Neural progenitor cell (in vitro differentiated cells): ENCODE measurements at regions not wholly inside any gene's neighbourhood (a gene's known extent, or its start where the extent isn't known, plus 50 kb on each side); places are given as distances from the start of the nearest gene placed in this dataset.
A peak's percentile ranks its signal among the peaks of the same experiment; 100 is the strongest.

ENCODE experiments used
- DNase-seq: peaks from one replicate; pipeline ENCODE4 v3.0.0-alpha.2; 2016; ENCODE audit warnings: low spot score
- H2AFZ ChIP-seq: fragments of 200-600 bp; sonication (generic); replicated peaks from 2 replicates; pipeline ENCODE4 v1.6.1; 2016; ENCODE audit warnings: antibody characterized with exemption
- H3F3A ChIP-seq: fragments of 200-600 bp; sonication (generic); 2 replicates; pipeline ENCODE4 v1.6.1; 2016; ENCODE audit warnings: antibody characterized with exemption, low read depth
- H3K27ac ChIP-seq: fragments of 200-600 bp; sonication (generic); 2 replicates; pipeline ENCODE4 v1.5.1; 2016; ENCODE audit warnings: mild to moderate bottlenecking
- H3K27me3 ChIP-seq: fragments of 200-600 bp; sonication (generic); 2 replicates; pipeline ENCODE4 v1.6.1; 2016; ENCODE audit warnings: mild to moderate bottlenecking, moderate library complexity
- H3K36me3 ChIP-seq: fragments of 200-600 bp; sonication (generic); 2 replicates; pipeline ENCODE4 v1.5.1; 2016
- H3K4me1 ChIP-seq: fragments of 200-600 bp; sonication (generic); 2 replicates; pipeline ENCODE4 v1.6.1; 2016; ENCODE audit warnings: mixed run types
- H3K4me2 ChIP-seq: fragments of 200-600 bp; sonication (generic); 2 replicates; pipeline ENCODE4 v1.6.1; 2016
- H3K4me3 ChIP-seq: fragments of 200-600 bp; sonication (generic); 2 replicates; pipeline ENCODE4 v1.5.1; 2016
- H3K79me2 ChIP-seq: fragments of 200-600 bp; sonication (generic); 2 replicates; pipeline ENCODE4 v1.6.1; 2016; ENCODE audit warnings: low read depth
- H3K9ac ChIP-seq: fragments of 200-600 bp; sonication (generic); 2 replicates; pipeline ENCODE4 v1.6.1; 2016
- H3K9me3 ChIP-seq: fragments of 200-600 bp; sonication (generic); 2 replicates; pipeline ENCODE4 v1.5.1; 2016; ENCODE audit warnings: low read depth
- H4K20me1 ChIP-seq: fragments of 200-600 bp; sonication (generic); 2 replicates; pipeline ENCODE4 v1.6.1; 2016; ENCODE audit warnings: low read depth
- H3K27ac Mint-ChIP-seq: 3 replicates; pipeline ENCODE4 v1.8.0; 2021; ENCODE audit warnings: mixed read lengths
- H3K27me3 Mint-ChIP-seq: 2 replicates; pipeline ENCODE4 v1.8.0; 2022; ENCODE audit warnings: low read depth, mild to moderate bottlenecking, inconsistent platforms, moderate library complexity, mixed read lengths; ENCODE audit not compliant: insufficient read depth
- H3K36me3 Mint-ChIP-seq: 3 replicates; pipeline ENCODE4 v1.8.0; 2021; ENCODE audit warnings: mixed read lengths
- H3K4me1 Mint-ChIP-seq: 3 replicates; pipeline ENCODE4 v1.8.0; 2021; ENCODE audit warnings: mixed read lengths
- H3K4me3 Mint-ChIP-seq: 3 replicates; pipeline ENCODE4 v1.8.0; 2021; ENCODE audit warnings: mild to moderate bottlenecking, moderate library complexity, mixed read lengths
- H3K9me3 Mint-ChIP-seq: 3 replicates; pipeline ENCODE4 v1.8.0; 2020; ENCODE audit warnings: mixed read lengths
- EZH2 ChIP-seq: fragments of 200-600 bp; sonication (generic); IDR thresholded peaks from 2 replicates; pipeline ENCODE4 v1.6.1; 2017; ENCODE audit warnings: antibody characterized with exemption, mild to moderate bottlenecking, moderate library complexity
- EZH2phosphoT487 ChIP-seq: fragments of 200-600 bp; sonication (generic); IDR thresholded peaks from 2 replicates; pipeline ENCODE4 v1.6.1; 2017; ENCODE audit warnings: antibody characterized with exemption
- TF ChIP-seq, protein P1 (sequence below): fragments of 200-600 bp; sonication (generic); IDR thresholded peaks from 2 replicates; pipeline ENCODE4 v1.5.1; 2017; ENCODE audit warnings: antibody characterized with exemption, mild to moderate bottlenecking

DNA sequence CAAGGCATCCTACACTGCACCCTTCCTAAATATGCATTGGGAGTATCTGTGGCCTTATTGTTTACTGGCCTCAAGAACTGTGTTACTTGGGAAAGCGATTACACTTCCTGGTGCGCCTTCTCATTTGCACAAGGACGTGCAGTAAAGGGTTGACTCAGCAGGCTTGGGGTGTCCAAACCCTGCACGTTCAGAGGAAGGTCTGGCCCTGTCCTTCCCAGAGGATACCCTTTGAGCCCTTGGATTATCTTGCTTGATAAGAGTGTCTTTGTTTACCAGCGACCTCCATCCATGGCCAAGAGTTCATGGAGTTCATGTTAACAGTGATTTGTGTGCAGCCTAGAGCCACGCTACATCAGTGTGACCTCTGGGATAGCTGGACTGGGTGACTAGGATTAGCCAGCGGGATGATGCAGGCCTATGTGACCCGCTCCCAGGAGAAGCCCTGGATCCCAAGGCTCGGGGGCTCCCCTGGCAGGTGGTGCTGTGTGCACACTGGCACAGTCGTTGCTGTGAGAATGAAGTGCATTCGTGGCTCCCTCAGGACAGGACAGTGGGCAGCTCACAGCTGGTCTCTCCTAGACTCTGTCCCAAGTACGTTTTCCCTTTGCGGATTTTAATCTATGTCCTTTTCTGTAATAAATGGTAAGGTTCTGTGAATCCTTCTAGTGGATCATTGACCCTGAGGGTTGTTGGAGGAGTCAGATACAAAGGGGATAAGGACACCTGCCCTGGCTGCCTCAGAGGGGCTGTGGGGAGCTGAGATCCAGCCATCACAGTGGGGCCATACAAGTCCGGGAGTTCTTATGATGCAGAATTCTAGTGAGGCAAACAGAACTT is 73.5 kb downstream of the TTLL2 start:
- no peaks in the 10 kb centered on the region for H3K79me2 ChIP-seq
- peaks cover 3% of the 10 kb centered on the region for H3K4me1 ChIP-seq
- no peak overlapping the region for H2AFZ ChIP-seq
- Mint-ChIP-seq H3K4me3 (no peak overlapping the region), H3K36me3 (no peaks in the 10 kb centered on the region), H3K4me1 (peaks cover 11% of the 10 kb centered on the region), H3K9me3 (no peaks in the 10 kb centered on the region), H3K27ac (peak overlapping the region; percentile 15), H3K27me3 (peaks cover 3% of the 10 kb centered on the region)
- no peaks in the 10 kb centered on the region for H3K27me3 ChIP-seq
- no peak overlapping the region for H3K9ac ChIP-seq
- no peaks in the 10 kb centered on the region for H3K36me3 ChIP-seq
- H3K4me3 ChIP-seq: no peak overlapping the region
- no peaks in the 10 kb centered on the region for H4K20me1 ChIP-seq
- no peaks in the 10 kb centered on the region for H3K9me3 ChIP-seq
- DNase-seq: no peak
- no peak overlapping the region for H3K27ac ChIP-seq
- TF ChIP-seq EZH2: no peak
- no peak overlapping the region for H3K4me2 ChIP-seq
- H3F3A ChIP-seq: no peaks in the 10 kb centered on the region

DNA sequence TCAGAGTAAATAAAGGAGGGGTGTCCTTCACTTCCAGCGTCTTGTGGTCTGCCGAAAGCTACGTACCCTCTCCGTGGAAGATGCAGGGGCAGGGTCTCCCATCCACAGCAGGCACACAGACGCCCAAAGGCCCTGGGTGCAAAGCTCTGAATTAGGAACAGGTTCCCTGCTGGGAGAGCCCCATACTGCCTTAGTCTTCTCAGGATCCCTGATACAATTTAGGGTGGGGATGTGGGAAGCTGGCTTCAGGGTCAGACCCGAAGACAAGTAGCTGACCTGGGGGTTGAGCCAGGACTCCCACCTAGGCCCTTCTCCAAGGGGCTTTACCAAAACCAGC is 74.1 kb downstream of the TTLL2 start:
- no peaks in the 10 kb centered on the region for H3K36me3 ChIP-seq
- H3K4me1 ChIP-seq: peaks cover 3% of the 10 kb centered on the region
- Mint-ChIP-seq H3K27ac (no peak overlapping the region), H3K9me3 (no peaks in the 10 kb centered on the region), H3K4me3 (no peak overlapping the region), H3K4me1 (peaks cover 11% of the 10 kb centered on the region), H3K36me3 (no peaks in the 10 kb centered on the region), H3K27me3 (peaks cover 3% of the 10 kb centered on the region)
- H3F3A ChIP-seq: no peaks in the 10 kb centered on the region
- no peaks in the 10 kb centered on the region for H3K79me2 ChIP-seq
- H4K20me1 ChIP-seq: no peaks in the 10 kb centered on the region
- H3K27me3 ChIP-seq: no peaks in the 10 kb centered on the region
- no peak overlapping the region for H3K4me2 ChIP-seq
- no peak overlapping the region for H3K9ac ChIP-seq
- H3K4me3 ChIP-seq: no peak overlapping the region
- no peak for TF ChIP-seq EZH2
- TF ChIP-seq, protein P1, sequence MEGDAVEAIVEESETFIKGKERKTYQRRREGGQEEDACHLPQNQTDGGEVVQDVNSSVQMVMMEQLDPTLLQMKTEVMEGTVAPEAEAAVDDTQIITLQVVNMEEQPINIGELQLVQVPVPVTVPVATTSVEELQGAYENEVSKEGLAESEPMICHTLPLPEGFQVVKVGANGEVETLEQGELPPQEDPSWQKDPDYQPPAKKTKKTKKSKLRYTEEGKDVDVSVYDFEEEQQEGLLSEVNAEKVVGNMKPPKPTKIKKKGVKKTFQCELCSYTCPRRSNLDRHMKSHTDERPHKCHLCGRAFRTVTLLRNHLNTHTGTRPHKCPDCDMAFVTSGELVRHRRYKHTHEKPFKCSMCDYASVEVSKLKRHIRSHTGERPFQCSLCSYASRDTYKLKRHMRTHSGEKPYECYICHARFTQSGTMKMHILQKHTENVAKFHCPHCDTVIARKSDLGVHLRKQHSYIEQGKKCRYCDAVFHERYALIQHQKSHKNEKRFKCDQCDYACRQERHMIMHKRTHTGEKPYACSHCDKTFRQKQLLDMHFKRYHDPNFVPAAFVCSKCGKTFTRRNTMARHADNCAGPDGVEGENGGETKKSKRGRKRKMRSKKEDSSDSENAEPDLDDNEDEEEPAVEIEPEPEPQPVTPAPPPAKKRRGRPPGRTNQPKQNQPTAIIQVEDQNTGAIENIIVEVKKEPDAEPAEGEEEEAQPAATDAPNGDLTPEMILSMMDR: no peak
- TF ChIP-seq EZH2phosphoT487: no peak
- no peak for DNase-seq
- H3K27ac ChIP-seq: no peak overlapping the region
- H2AFZ ChIP-seq: no peak overlapping the region
- H3K9me3 ChIP-seq: no peaks in the 10 kb centered on the region

DNA sequence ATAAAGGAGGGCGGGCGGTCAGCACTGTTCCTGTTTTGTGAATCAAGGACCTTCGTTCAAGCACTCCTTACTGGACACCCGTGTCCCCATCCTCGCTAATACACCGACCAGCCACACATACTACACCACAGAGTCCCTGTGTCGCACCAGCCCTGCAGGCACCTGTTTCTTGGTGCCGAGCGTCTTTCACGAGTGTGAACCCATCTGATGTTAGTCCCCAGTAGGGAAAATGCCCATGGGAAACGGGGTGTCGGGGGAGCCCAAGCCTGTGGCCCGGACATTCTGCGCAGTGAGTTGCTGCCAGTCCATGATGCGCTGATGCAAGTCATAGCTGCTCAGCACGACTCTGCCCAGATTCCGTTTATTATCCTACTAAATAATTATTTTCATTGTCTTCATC is 74.7 kb downstream of the TTLL2 start:
- Histone ChIP-seq H3K4me1 (peaks cover 3% of the 10 kb centered on the region), H3K9me3 (no peaks in the 10 kb centered on the region), H3K27me3 (no peaks in the 10 kb centered on the region), H3K4me3 (no peak overlapping the region), H3K36me3 (no peaks in the 10 kb centered on the region), H3K79me2 (no peaks in the 10 kb centered on the region), H3K27ac (no peak overlapping the region), H3K9ac (no peak overlapping the region), H3F3A (no peaks in the 10 kb centered on the region), H2AFZ (no peak overlapping the region), H3K4me2 (no peak overlapping the region), H4K20me1 (no peaks in the 10 kb centered on the region)
- Mint-ChIP-seq H3K4me1 (peaks cover 11% of the 10 kb centered on the region), H3K4me3 (no peak overlapping the region), H3K36me3 (no peaks in the 10 kb centered on the region), H3K9me3 (no peaks in the 10 kb centered on the region), H3K27ac (no peak overlapping the region), H3K27me3 (peaks cover 4% of the 10 kb centered on the region)
- DNase-seq: no peak
- no peak for TF ChIP-seq EZH2
- TF ChIP-seq, protein P1: no peak
- no peak for TF ChIP-seq EZH2phosphoT487

DNA sequence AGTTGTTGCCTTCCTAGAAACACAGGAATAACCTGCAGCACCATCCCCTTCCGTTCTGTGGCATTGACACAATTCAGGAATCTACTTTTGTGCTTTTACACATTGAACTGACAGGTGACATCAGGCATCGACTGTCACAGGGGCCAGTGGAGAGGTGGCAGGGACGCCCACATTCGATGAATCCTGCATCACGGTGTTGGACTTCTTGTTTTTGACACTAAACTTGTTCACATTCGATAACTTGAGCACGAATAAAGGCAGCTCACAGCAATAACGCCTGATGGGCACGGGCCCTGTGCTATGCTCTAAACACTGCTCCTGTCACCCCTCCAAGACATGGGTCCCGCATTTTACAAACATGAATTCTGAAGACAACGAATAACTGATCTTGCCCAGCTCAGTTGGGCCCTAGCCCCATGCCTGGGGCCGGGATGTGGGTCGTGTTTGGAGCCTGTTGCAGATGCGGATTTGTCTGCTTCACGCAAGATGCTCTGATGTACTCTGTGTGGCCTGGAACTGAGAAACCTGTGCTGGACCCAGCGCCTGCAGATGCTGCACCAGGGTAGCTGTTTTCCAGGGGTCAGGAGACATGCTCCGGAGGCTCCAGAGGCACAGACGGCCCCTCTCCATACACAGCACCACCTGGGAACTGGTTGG is 75.7 kb downstream of the TTLL2 start:
- Histone ChIP-seq H3F3A (no peaks in the 10 kb centered on the region), H3K27me3 (no peaks in the 10 kb centered on the region), H3K27ac (no peak overlapping the region), H3K4me1 (peaks cover 3% of the 10 kb centered on the region), H3K4me3 (no peak overlapping the region), H4K20me1 (no peaks in the 10 kb centered on the region), H3K4me2 (no peak overlapping the region), H3K9ac (no peak overlapping the region), H3K36me3 (no peaks in the 10 kb centered on the region), H2AFZ (no peak overlapping the region), H3K79me2 (no peaks in the 10 kb centered on the region), H3K9me3 (no peaks in the 10 kb centered on the region)
- Mint-ChIP-seq H3K9me3 (no peaks in the 10 kb centered on the region), H3K27ac (no peak overlapping the region), H3K4me1 (peaks cover 11% of the 10 kb centered on the region), H3K4me3 (no peak overlapping the region), H3K36me3 (no peaks in the 10 kb centered on the region), H3K27me3 (peaks cover 4% of the 10 kb centered on the region)
- no peak for DNase-seq
- TF ChIP-seq EZH2phosphoT487: no peak
- TF ChIP-seq, protein P1: no peak
- no peak for TF ChIP-seq EZH2
